A549 (cell line): ENCODE measurements at regions not wholly inside any gene's neighbourhood (a gene's known extent, or its start where the extent isn't known, plus 50 kb on each side); places are given as distances from the start of the nearest gene placed in this dataset.

Experiments
- ATAC-seq, 2 experiments: fragments of 200-7000 bp in 1 of 2; fragments of >200 bp in 1 of 2; cut with Nextera tagmentation in 1 of 2; cut with Tn5 transposase in 1 of 2; 3 replicates each; pipeline versions ENCODE4 v1.8.0 to v1.9.1; 2018 to 2020; ENCODE audit warnings: mild to moderate bottlenecking in 1 of 2, moderate library complexity in 1 of 2
- CTCF ChIA-PET: fragments of 300-600 bp; sonication (Branson Sonifier 250); formaldehyde crosslinking; extraction: SDS; loops from one replicate; lab custom pipeline; 2021; ENCODE audit warnings: antibody characterized with exemption, inconsistent platforms; lab: Yijun Ruan, JAX
- POLR2A ChIA-PET: fragments of 350-600 bp; formaldehyde crosslinking; extraction: SDS; loops from one replicate; lab custom pipeline; 2021; ENCODE audit warnings: antibody characterized with exemption, inconsistent platforms; lab: Yijun Ruan, JAX
- DNase-seq, 2 experiments: peaks; one replicate each; pipeline versions ENCODE4 v3.0.0 to v3.0.0-alpha.2; 2011 to 2016; ENCODE audit warnings: low read depth in 1 of 2, low spot score in 1 of 2
- FAIRE-seq: peaks from 2 replicates; lab custom pipeline; 2011; peaks lifted over from hg19 to GRCh38; lab: Jason Lieb, UNC
- H3K27ac ChIP-seq, 2 experiments: fragments of >200 bp; sonication (Bioruptor Twin); formaldehyde crosslinking; 3 replicates each; pipeline ENCODE4 v1.5.1; 2016 to 2017
- H3K4me1 ChIP-seq: fragments of >200 bp; sonication (Bioruptor Twin); formaldehyde crosslinking; 3 replicates; pipeline ENCODE4 v1.6.1; 2016
- H3K4me2 ChIP-seq: fragments of >200 bp; sonication (Bioruptor Twin); formaldehyde crosslinking; 3 replicates; pipeline ENCODE4 v1.6.1; 2016
- H3K4me3 ChIP-seq: fragments of >200 bp; sonication (Bioruptor Twin); formaldehyde crosslinking; 3 replicates; pipeline ENCODE4 v1.5.1; 2016
- H3K9me3 ChIP-seq: fragments of >200 bp; sonication (Bioruptor Twin); formaldehyde crosslinking; 3 replicates; pipeline ENCODE4 v1.6.1; 2016
- ATOH8 ChIP-seq: fragments of 250-450 bp; sonication (Bioruptor Pico); IDR thresholded peaks from 2 replicates; pipeline ENCODE4 v1.5.0; 2020; ENCODE audit warnings: low read depth, mild to moderate bottlenecking, moderate library complexity
- CBX8 ChIP-seq: fragments of 200-600 bp; sonication (generic); IDR thresholded peaks from 2 replicates; pipeline ENCODE4 v1.6.1; 2016
- CEBPB ChIP-seq, 2 experiments: fragments of >200 bp in 1 of 2; sonication (Bioruptor Twin) in 1 of 2; formaldehyde crosslinking in 1 of 2; IDR thresholded peaks; 2 replicates each; pipeline ENCODE4 v1.6.1; 2012 to 2016
- CHD2 ChIP-seq: fragments of 150-350 bp; IDR thresholded peaks from 2 replicates; pipeline ENCODE4 v1.6.1; 2014; ENCODE audit warnings: low read length; ENCODE audit not compliant: partially characterized antibody
- CTCF ChIP-seq: fragments of >200 bp; sonication (Bioruptor Twin); formaldehyde crosslinking; IDR thresholded peaks from 3 replicates; pipeline ENCODE4 v1.5.1; 2016
- EHF ChIP-seq: fragments of 250-450 bp; sonication (Bioruptor Pico); IDR thresholded peaks from 2 replicates; pipeline ENCODE4 v1.5.0; 2020; ENCODE audit warnings: mild to moderate bottlenecking
- FOSL2 ChIP-seq, 2 experiments: fragments of 450-650 bp in 1 of 2; fragments of >200 bp in 1 of 2; sonication (Bioruptor Twin) in 1 of 2; formaldehyde crosslinking; IDR thresholded peaks; 2 replicates each; pipeline versions ENCODE4 v1.5.0 to v1.6.1; 2016 to 2020; ENCODE audit warnings: mild to moderate bottlenecking in 1 of 2, moderate library complexity in 1 of 2
- HES2 ChIP-seq: fragments of >200 bp; sonication (Bioruptor Twin); formaldehyde crosslinking; IDR thresholded peaks from 2 replicates; pipeline ENCODE4 v1.6.1; 2016
- HOXB5 ChIP-seq: fragments of 250-450 bp; sonication (Bioruptor Pico); IDR thresholded peaks from 2 replicates; pipeline ENCODE4 v1.5.0; 2020; ENCODE audit warnings: mild to moderate bottlenecking, moderate library complexity
- JUNB ChIP-seq: fragments of >200 bp; sonication (Bioruptor Twin); formaldehyde crosslinking; IDR thresholded peaks from 2 replicates; pipeline ENCODE4 v1.6.1; 2016
- KDM1A ChIP-seq: fragments of 200-600 bp; sonication (generic); IDR thresholded peaks from 2 replicates; pipeline ENCODE4 v1.6.1; 2016; ENCODE audit warnings: low read depth, mild to moderate bottlenecking
- KDM5A ChIP-seq: fragments of 200-600 bp; sonication (generic); IDR thresholded peaks from 2 replicates; pipeline ENCODE4 v1.6.1; 2016; ENCODE audit warnings: antibody characterized with exemption, mild to moderate bottlenecking
- MAFK ChIP-seq: fragments of 450-650 bp; IDR thresholded peaks from 2 replicates; pipeline ENCODE4 v1.6.1; 2014; ENCODE audit not compliant: partially characterized antibody
- MYC ChIP-seq: IDR thresholded peaks from 2 replicates; pipeline ENCODE4 v1.6.1; 2012; ENCODE audit warnings: mild to moderate bottlenecking, inconsistent platforms, low read length, improper control_type of control experiment, borderline replicate concordance
- NFE2L2 ChIP-seq: fragments of 150-350 bp; conservative IDR thresholded peaks from 2 replicates; pipeline ENCODE4 v1.6.1; 2014; ENCODE audit warnings: low read length
- NPAS2 ChIP-seq: fragments of 250-450 bp; sonication (Bioruptor Pico); IDR thresholded peaks from 2 replicates; pipeline ENCODE4 v1.8.0; 2022; ENCODE audit warnings: mild to moderate bottlenecking, moderate library complexity, borderline replicate concordance
- PHF8 ChIP-seq: fragments of 200-600 bp; sonication (generic); IDR thresholded peaks from 2 replicates; pipeline ENCODE4 v1.6.1; 2016; ENCODE audit warnings: low read depth, mild to moderate bottlenecking, antibody characterized with exemption, moderate library complexity, borderline replicate concordance
- POLR2AphosphoS2 ChIP-seq: conservative IDR thresholded peaks from 2 replicates; pipeline ENCODE4 v1.6.1; 2012; ENCODE audit warnings: low read length, improper control_type of control experiment, inconsistent platforms
- RFX5 ChIP-seq: fragments of 450-650 bp; IDR thresholded peaks from 2 replicates; pipeline ENCODE4 v1.7.1; 2014; ENCODE audit warnings: antibody characterized with exemption, mild to moderate bottlenecking, moderate library complexity
- SREBF2 ChIP-seq: fragments of 450-650 bp; IDR thresholded peaks from 2 replicates; pipeline ENCODE4 v1.6.1; 2014; ENCODE audit warnings: mild to moderate bottlenecking, moderate library complexity
- TFCP2L1 ChIP-seq: fragments of 250-450 bp; sonication (Bioruptor Pico); IDR thresholded peaks from 2 replicates; pipeline ENCODE4 v1.5.0; 2021; ENCODE audit warnings: mild to moderate bottlenecking
- TP53 ChIP-seq: fragments of 250-450 bp; sonication (Bioruptor Pico); IDR thresholded peaks from 2 replicates; pipeline ENCODE4 v1.5.0; 2021; ENCODE audit warnings: mild to moderate bottlenecking, moderate library complexity
- ZNF302 ChIP-seq: fragments of 250-450 bp; sonication (Bioruptor Pico); IDR thresholded peaks from 2 replicates; pipeline ENCODE4 v1.9.0; 2021; ENCODE audit warnings: inconsistent platforms, mild to moderate bottlenecking, moderate library complexity
- WGBS: methylation state at CpG from one replicate; pipeline ENCODE4 v1.1.6; 2017; ENCODE audit errors: missing lambda C conversion rate; 5-methylcytosine and 5-hydroxymethylcytosine counted together

GRCh38 chr3:178405531-178405930 is 130.7 kb upstream of the KCNMB2 start:
- no peak overlapping the region for H3K27ac ChIP-seq
- 59% methylated on average over 2 of the region's 2 CpGs for WGBS
- no peak for DNase-seq
- no peak overlapping the region for H3K4me3 ChIP-seq
- H3K4me2 ChIP-seq = no peak overlapping the region
- TF ChIP-seq TP53 (CRISPR knock-in tag) = no peak
- TF ChIP-seq JUNB = no peak
- TF ChIP-seq PHF8 = no peak
- TF ChIP-seq POLR2AphosphoS2 = no peak
- TF ChIP-seq, all 56 proteins: peak for 0
- no peaks in the 10 kb centered on the region for H3K4me1 ChIP-seq
- FAIRE-seq (no peak), ATAC-seq (no peak)
- ChIA-PET POLR2A (no interaction called here), CTCF (no interaction called here)
- H3K9me3 ChIP-seq = no peaks in the 10 kb centered on the region

- POLR2A ChIA-PET = no interaction called here
- FAIRE-seq = no peak
- WGBS = 31% methylated on average over 3 of the region's 3 CpGs
These were observed 130.0 kb upstream of the KCNMB2 start for GRCh38 chr3:178406206-178406605.

GRCh38 chr3:178415384-178415783 is 120.9 kb upstream of the KCNMB2 start:
- DNase-seq = no peak
- Histone ChIP-seq H3K4me2 (no peak overlapping the region), H3K27ac (no peak overlapping the region), H3K9me3 (no peaks in the 10 kb centered on the region), H3K4me1 (peaks cover 18% of the 10 kb centered on the region), H3K4me3 (no peak overlapping the region)
- FAIRE-seq = no peak
- POLR2A ChIA-PET = no interaction called here
- 67% methylated on average over 8 of the region's 8 CpGs for WGBS
- CTCF ChIA-PET = no interaction called here
- no peak for TF ChIP-seq NFE2L2
- TF ChIP-seq MAFK = peak; percentile 51
- TF ChIP-seq CEBPB (IDR thresholded peaks at IDR 0.05) = no peak
- no peak for TF ChIP-seq ATOH8 (CRISPR knock-in tag)
- ATAC-seq = no peak

More at GRCh38 chr3:178406206-178406605, 130.0 kb upstream of the KCNMB2 start:
- CTCF ChIA-PET = interaction anchor here (0.6 kb wide), 1 partner anchor 974 kb away, joined by 3 read pairs; no protein-coding TSS in a partner anchor
- TF ChIP-seq PHF8 (no peak), KDM5A (no peak), NPAS2 (no peak), ZNF302 (CRISPR knock-in tag) (no peak), CHD2 (no peak), TFCP2L1 (CRISPR knock-in tag) (no peak), CBX8 (no peak), POLR2AphosphoS2 (no peak), KDM1A (no peak), EHF (CRISPR knock-in tag) (no peak), HES2 (no peak), SREBF2 (no peak), JUNB (no peak), HOXB5 (CRISPR knock-in tag) (no peak), ATOH8 (CRISPR knock-in tag) (no peak), CTCF (no peak), CEBPB (IDR thresholded peaks at IDR 0.05) (no peak), RFX5 (no peak), FOSL2 (IDR thresholded peaks at IDR 0.05) (no peak), FOSL2 (CRISPR knock-in tag; IDR thresholded peaks at IDR 0.05) (no peak), MYC (no peak)
- no peak for ATAC-seq
- no peaks in the 10 kb centered on the region for H3K9me3 ChIP-seq
- H3K4me2 ChIP-seq = no peak overlapping the region
- no peaks in the 10 kb centered on the region for H3K4me1 ChIP-seq
- DNase-seq = no peak
- no peak overlapping the region for H3K4me3 ChIP-seq
- no peak overlapping the region for H3K27ac ChIP-seq
